Left hindlimb (tissue), 1 donor: ENCODE measurements at regions not wholly inside any gene's neighbourhood (a gene's known extent, or its start where the extent isn't known, plus 50 kb on each side); places are given as distances from the start of the nearest gene placed in this dataset.

Experiments used
- DNase-seq: peaks from one replicate; pipeline ENCODE4 v3.0.0-alpha.2; 2018

GRCh38 chr4:116400480-116400879 lies 684.9 kb downstream of the TRAM1L1 start:
- DNase-seq = no peak

GRCh38 chr4:116397714-116398113 lies 687.7 kb downstream of the TRAM1L1 start:
- no peak for DNase-seq

GRCh38 chr4:116397291-116397690 lies 688.1 kb downstream of the TRAM1L1 start:
- DNase-seq = no peak

GRCh38 chr4:116395408-116395807 lies 690.0 kb downstream of the TRAM1L1 start:
- DNase-seq = no peak

- no peak for DNase-seq
Measured at GRCh38 chr4:116391020-116391419, 694.4 kb downstream of the TRAM1L1 start.

- DNase-seq = no peak
Measured at GRCh38 chr4:116389139-116389538, 696.2 kb downstream of the TRAM1L1 start.

GRCh38 chr4:116387937-116388474 lies 697.4 kb downstream of the TRAM1L1 start:
- no peak for DNase-seq

GRCh38 chr4:116386856-116387255 lies 698.5 kb downstream of the TRAM1L1 start:
- DNase-seq = no peak

- no peak for DNase-seq
Measured at GRCh38 chr4:116385583-116385982, 699.8 kb downstream of the TRAM1L1 start.

GRCh38 chr4:116374815-116375214 lies 710.6 kb downstream of the TRAM1L1 start:
- no peak for DNase-seq

GRCh38 chr4:116362583-116362982 lies 722.8 kb downstream of the TRAM1L1 start:
- no peak for DNase-seq

GRCh38 chr4:116361790-116362189 lies 723.6 kb downstream of the TRAM1L1 start:
- DNase-seq = no peak

GRCh38 chr4:116358633-116359222 lies 726.6 kb downstream of the TRAM1L1 start:
- no peak for DNase-seq

GRCh38 chr4:116357758-116358157 lies 727.6 kb downstream of the TRAM1L1 start:
- no peak for DNase-seq

- DNase-seq = no peak
Measured at GRCh38 chr4:116346750-116347149, 738.6 kb downstream of the TRAM1L1 start.

GRCh38 chr4:116343809-116344208 lies 741.6 kb downstream of the TRAM1L1 start:
- no peak for DNase-seq

- DNase-seq = no peak
Measured at GRCh38 chr4:116342143-116342542, 743.2 kb downstream of the TRAM1L1 start.

GRCh38 chr4:116332508-116332907 lies 752.9 kb downstream of the TRAM1L1 start:
- DNase-seq = no peak

- DNase-seq = no peak
Measured at GRCh38 chr4:116328261-116328860, 757.0 kb downstream of the TRAM1L1 start.

- no peak for DNase-seq
Measured at GRCh38 chr4:116323606-116324005, 761.8 kb downstream of the TRAM1L1 start.

- no peak for DNase-seq
Measured at GRCh38 chr4:116321471-116321870, 763.9 kb downstream of the TRAM1L1 start.

GRCh38 chr4:116320859-116321258 lies 764.5 kb downstream of the TRAM1L1 start:
- no peak for DNase-seq

GRCh38 chr4:116303736-116304188 lies 781.6 kb downstream of the TRAM1L1 start:
- DNase-seq = no peak

GRCh38 chr4:116302990-116303735 lies 782.2 kb downstream of the TRAM1L1 start:
- no peak for DNase-seq
